GM23338 (cell line): ENCODE measurements at regions not wholly inside any gene's neighbourhood (a gene's known extent, or its start where the extent isn't known, plus 50 kb on each side); places are given as distances from the start of the nearest gene placed in this dataset.

Experiments used
- ATAC-seq: fragments of 200-7000 bp; cut with Tn5 transposase; 3 replicates; pipeline ENCODE4 v1.9.1; 2020
- DNase-seq: peaks from one replicate; pipeline ENCODE4 v3.0.0-alpha.2; 2015; ENCODE audit warnings: low spot score
- H2AFZ ChIP-seq: fragments of 200-600 bp; sonication (generic); 2 replicates; pipeline ENCODE4 v1.8.0; 2016; ENCODE audit warnings: antibody characterized with exemption, mild to moderate bottlenecking, moderate library complexity
- H3F3A ChIP-seq: fragments of 200-600 bp; sonication (generic); replicated peaks from 2 replicates; pipeline ENCODE4 v1.8.0; 2017; ENCODE audit warnings: antibody characterized with exemption, mixed run types, low read depth
- H3K27ac ChIP-seq: fragments of 200-600 bp; sonication (generic); 2 replicates; pipeline ENCODE4 v1.6.1; 2016; ENCODE audit warnings: low read depth
- H3K27me3 ChIP-seq: fragments of 200-600 bp; sonication (generic); 2 replicates; pipeline ENCODE4 v1.8.0; 2016; ENCODE audit warnings: mild to moderate bottlenecking, mixed run types, moderate library complexity; ENCODE audit not compliant: insufficient read depth
- H3K36me3 ChIP-seq: fragments of 200-600 bp; sonication (generic); 2 replicates; pipeline ENCODE4 v1.8.0; 2016; ENCODE audit warnings: mild to moderate bottlenecking; ENCODE audit not compliant: insufficient read depth
- H3K4me1 ChIP-seq: fragments of 200-600 bp; sonication (generic); 2 replicates; pipeline ENCODE4 v1.8.0; 2016; ENCODE audit warnings: mild to moderate bottlenecking, moderate library complexity; ENCODE audit not compliant: insufficient read depth
- H3K4me2 ChIP-seq: fragments of 200-600 bp; sonication (generic); 2 replicates; pipeline ENCODE4 v1.7.1; 2017; ENCODE audit warnings: mixed run types
- H3K4me3 ChIP-seq: fragments of 200-600 bp; sonication (generic); 2 replicates; pipeline ENCODE4 v1.6.1; 2016; ENCODE audit warnings: mixed run types
- H3K79me2 ChIP-seq: fragments of 200-600 bp; sonication (generic); replicated peaks from 2 replicates; pipeline ENCODE4 v1.8.0; 2017; ENCODE audit warnings: mild to moderate bottlenecking; ENCODE audit not compliant: insufficient read depth
- H3K9me2 ChIP-seq: fragments of 200-600 bp; sonication (generic); 2 replicates; pipeline ENCODE4 v1.8.0; 2017; ENCODE audit not compliant: insufficient read depth
- H4K20me1 ChIP-seq: fragments of 200-600 bp; sonication (generic); replicated peaks from 2 replicates; pipeline ENCODE4 v1.8.0; 2017; ENCODE audit warnings: mild to moderate bottlenecking; ENCODE audit not compliant: insufficient read depth
- H3K27ac Mint-ChIP-seq: 2 replicates; pipeline ENCODE4 v1.8.0; 2020; ENCODE audit warnings: inconsistent platforms, mild to moderate bottlenecking, moderate library complexity, mixed read lengths
- H3K27me3 Mint-ChIP-seq: 3 replicates; pipeline ENCODE4 v1.8.0; 2022; ENCODE audit warnings: low read depth, mild to moderate bottlenecking, moderate library complexity, mixed read lengths, inconsistent platforms; ENCODE audit not compliant: insufficient read depth, poor library complexity
- H3K36me3 Mint-ChIP-seq: 3 replicates; pipeline ENCODE4 v1.8.0; 2021; ENCODE audit warnings: low read depth, mild to moderate bottlenecking, inconsistent platforms, moderate library complexity, mixed read lengths
- H3K4me1 Mint-ChIP-seq: 3 replicates; pipeline ENCODE4 v1.8.0; 2020; ENCODE audit warnings: mild to moderate bottlenecking, inconsistent platforms, mixed read lengths
- H3K4me3 Mint-ChIP-seq: 3 replicates; pipeline ENCODE4 v1.8.0; 2021; ENCODE audit warnings: moderate library complexity, mild to moderate bottlenecking, inconsistent platforms, mixed read lengths
- H3K9me3 Mint-ChIP-seq: 3 replicates; pipeline ENCODE4 v1.8.0; 2020; ENCODE audit warnings: moderate library complexity, mild to moderate bottlenecking, inconsistent platforms, mixed read lengths
- CREB1 ChIP-seq: fragments of 250-450 bp; sonication (Bioruptor Pico); IDR thresholded peaks from 2 replicates; pipeline ENCODE4 v1.5.0; 2020; ENCODE audit warnings: low read depth, mild to moderate bottlenecking, moderate library complexity
- EZH2 ChIP-seq: fragments of 200-600 bp; sonication (generic); IDR thresholded peaks from one replicate; pipeline ENCODE4 v1.8.0; 2017; ENCODE audit warnings: antibody characterized with exemption, mild to moderate bottlenecking, low read depth; ENCODE audit not compliant: unreplicated experiment
- EZH2phosphoT487 ChIP-seq: fragments of 200-600 bp; sonication (generic); IDR thresholded peaks from one replicate; pipeline ENCODE4 v1.8.1; 2018; ENCODE audit warnings: antibody characterized with exemption; ENCODE audit not compliant: unreplicated experiment
- JUNB ChIP-seq: IDR thresholded peaks from one replicate; pipeline ENCODE4 v1.6.1; 2016; ENCODE audit warnings: antibody characterized with exemption; ENCODE audit not compliant: unreplicated experiment
- POLR2AphosphoS5 ChIP-seq: IDR thresholded peaks from 2 replicates; pipeline ENCODE4 v1.6.1; 2016; ENCODE audit warnings: antibody characterized with exemption, low read depth
- ZNF331 ChIP-seq: fragments of 250-450 bp; sonication (Bioruptor Pico); IDR thresholded peaks from 2 replicates; pipeline ENCODE4 v1.5.0; 2020; ENCODE audit warnings: low read depth, mild to moderate bottlenecking, moderate library complexity
- TF ChIP-seq, protein P1 (sequence below): IDR thresholded peaks from one replicate; pipeline ENCODE4 v1.6.1; 2018; ENCODE audit warnings: antibody characterized with exemption; ENCODE audit not compliant: unreplicated experiment
- TF ChIP-seq, protein P2 (sequence below): fragments of 250-450 bp; sonication (Bioruptor Pico); IDR thresholded peaks from 2 replicates; pipeline ENCODE4 v1.5.0; 2020; ENCODE audit warnings: mild to moderate bottlenecking, moderate library complexity
- TF ChIP-seq, protein P3 (sequence below), 2 experiments: fragments of 200-600 bp in 1 of 2; sonication (generic) in 1 of 2; conservative IDR thresholded peaks; 2 replicates each; pipeline versions ENCODE4 v1.5.1 to v1.6.1; 2016 to 2017; ENCODE audit warnings: antibody characterized with exemption in 2 of 2, low read depth in 2 of 2, mild to moderate bottlenecking in 2 of 2, moderate library complexity in 1 of 2
- TF ChIP-seq, protein P4 (sequence below): IDR thresholded peaks from 2 replicates; pipeline ENCODE4 v1.6.1; 2016; ENCODE audit warnings: antibody characterized with exemption

DNA sequence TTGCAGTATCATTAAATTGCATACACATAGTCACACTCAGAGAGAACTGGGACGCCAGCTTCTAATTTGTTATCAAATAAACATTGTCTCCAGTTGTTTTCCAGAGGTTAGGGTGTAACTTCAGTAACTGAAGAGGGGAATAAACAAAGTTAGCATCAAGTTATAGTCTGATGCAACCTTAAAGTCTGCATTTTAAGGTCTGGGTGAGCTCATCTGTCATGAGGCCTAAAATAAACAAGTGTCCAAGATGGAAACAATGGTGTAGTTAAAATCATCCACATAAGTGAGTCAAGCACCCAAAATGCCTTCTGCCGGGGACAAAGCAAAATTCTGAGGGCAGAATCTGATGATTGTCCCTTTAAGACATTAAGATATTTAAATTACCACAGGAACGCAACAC lies 70.3 kb upstream of the EMCN start:
- Histone ChIP-seq H3K4me1 (peaks cover 7% of the 10 kb centered on the region; the same call in 1 of the 2 replicates), H4K20me1 (no peaks in the 10 kb centered on the region), H3K9me2 (no peaks in the 10 kb centered on the region), H2AFZ (no peak overlapping the region), H3F3A (no peaks in the 10 kb centered on the region), H3K36me3 (no peaks in the 10 kb centered on the region), H3K27me3 (no peaks in the 10 kb centered on the region), H3K4me2 (no peak overlapping the region), H3K79me2 (no peaks in the 10 kb centered on the region), H3K4me3 (no peak overlapping the region), H3K27ac (no peak overlapping the region)
- no peak for DNase-seq
- TF ChIP-seq, protein P1, sequence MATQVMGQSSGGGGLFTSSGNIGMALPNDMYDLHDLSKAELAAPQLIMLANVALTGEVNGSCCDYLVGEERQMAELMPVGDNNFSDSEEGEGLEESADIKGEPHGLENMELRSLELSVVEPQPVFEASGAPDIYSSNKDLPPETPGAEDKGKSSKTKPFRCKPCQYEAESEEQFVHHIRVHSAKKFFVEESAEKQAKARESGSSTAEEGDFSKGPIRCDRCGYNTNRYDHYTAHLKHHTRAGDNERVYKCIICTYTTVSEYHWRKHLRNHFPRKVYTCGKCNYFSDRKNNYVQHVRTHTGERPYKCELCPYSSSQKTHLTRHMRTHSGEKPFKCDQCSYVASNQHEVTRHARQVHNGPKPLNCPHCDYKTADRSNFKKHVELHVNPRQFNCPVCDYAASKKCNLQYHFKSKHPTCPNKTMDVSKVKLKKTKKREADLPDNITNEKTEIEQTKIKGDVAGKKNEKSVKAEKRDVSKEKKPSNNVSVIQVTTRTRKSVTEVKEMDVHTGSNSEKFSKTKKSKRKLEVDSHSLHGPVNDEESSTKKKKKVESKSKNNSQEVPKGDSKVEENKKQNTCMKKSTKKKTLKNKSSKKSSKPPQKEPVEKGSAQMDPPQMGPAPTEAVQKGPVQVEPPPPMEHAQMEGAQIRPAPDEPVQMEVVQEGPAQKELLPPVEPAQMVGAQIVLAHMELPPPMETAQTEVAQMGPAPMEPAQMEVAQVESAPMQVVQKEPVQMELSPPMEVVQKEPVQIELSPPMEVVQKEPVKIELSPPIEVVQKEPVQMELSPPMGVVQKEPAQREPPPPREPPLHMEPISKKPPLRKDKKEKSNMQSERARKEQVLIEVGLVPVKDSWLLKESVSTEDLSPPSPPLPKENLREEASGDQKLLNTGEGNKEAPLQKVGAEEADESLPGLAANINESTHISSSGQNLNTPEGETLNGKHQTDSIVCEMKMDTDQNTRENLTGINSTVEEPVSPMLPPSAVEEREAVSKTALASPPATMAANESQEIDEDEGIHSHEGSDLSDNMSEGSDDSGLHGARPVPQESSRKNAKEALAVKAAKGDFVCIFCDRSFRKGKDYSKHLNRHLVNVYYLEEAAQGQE, result no peak
- TF ChIP-seq ZNF331, result no peak
- no peak for TF ChIP-seq EZH2
- TF ChIP-seq, protein P2, sequence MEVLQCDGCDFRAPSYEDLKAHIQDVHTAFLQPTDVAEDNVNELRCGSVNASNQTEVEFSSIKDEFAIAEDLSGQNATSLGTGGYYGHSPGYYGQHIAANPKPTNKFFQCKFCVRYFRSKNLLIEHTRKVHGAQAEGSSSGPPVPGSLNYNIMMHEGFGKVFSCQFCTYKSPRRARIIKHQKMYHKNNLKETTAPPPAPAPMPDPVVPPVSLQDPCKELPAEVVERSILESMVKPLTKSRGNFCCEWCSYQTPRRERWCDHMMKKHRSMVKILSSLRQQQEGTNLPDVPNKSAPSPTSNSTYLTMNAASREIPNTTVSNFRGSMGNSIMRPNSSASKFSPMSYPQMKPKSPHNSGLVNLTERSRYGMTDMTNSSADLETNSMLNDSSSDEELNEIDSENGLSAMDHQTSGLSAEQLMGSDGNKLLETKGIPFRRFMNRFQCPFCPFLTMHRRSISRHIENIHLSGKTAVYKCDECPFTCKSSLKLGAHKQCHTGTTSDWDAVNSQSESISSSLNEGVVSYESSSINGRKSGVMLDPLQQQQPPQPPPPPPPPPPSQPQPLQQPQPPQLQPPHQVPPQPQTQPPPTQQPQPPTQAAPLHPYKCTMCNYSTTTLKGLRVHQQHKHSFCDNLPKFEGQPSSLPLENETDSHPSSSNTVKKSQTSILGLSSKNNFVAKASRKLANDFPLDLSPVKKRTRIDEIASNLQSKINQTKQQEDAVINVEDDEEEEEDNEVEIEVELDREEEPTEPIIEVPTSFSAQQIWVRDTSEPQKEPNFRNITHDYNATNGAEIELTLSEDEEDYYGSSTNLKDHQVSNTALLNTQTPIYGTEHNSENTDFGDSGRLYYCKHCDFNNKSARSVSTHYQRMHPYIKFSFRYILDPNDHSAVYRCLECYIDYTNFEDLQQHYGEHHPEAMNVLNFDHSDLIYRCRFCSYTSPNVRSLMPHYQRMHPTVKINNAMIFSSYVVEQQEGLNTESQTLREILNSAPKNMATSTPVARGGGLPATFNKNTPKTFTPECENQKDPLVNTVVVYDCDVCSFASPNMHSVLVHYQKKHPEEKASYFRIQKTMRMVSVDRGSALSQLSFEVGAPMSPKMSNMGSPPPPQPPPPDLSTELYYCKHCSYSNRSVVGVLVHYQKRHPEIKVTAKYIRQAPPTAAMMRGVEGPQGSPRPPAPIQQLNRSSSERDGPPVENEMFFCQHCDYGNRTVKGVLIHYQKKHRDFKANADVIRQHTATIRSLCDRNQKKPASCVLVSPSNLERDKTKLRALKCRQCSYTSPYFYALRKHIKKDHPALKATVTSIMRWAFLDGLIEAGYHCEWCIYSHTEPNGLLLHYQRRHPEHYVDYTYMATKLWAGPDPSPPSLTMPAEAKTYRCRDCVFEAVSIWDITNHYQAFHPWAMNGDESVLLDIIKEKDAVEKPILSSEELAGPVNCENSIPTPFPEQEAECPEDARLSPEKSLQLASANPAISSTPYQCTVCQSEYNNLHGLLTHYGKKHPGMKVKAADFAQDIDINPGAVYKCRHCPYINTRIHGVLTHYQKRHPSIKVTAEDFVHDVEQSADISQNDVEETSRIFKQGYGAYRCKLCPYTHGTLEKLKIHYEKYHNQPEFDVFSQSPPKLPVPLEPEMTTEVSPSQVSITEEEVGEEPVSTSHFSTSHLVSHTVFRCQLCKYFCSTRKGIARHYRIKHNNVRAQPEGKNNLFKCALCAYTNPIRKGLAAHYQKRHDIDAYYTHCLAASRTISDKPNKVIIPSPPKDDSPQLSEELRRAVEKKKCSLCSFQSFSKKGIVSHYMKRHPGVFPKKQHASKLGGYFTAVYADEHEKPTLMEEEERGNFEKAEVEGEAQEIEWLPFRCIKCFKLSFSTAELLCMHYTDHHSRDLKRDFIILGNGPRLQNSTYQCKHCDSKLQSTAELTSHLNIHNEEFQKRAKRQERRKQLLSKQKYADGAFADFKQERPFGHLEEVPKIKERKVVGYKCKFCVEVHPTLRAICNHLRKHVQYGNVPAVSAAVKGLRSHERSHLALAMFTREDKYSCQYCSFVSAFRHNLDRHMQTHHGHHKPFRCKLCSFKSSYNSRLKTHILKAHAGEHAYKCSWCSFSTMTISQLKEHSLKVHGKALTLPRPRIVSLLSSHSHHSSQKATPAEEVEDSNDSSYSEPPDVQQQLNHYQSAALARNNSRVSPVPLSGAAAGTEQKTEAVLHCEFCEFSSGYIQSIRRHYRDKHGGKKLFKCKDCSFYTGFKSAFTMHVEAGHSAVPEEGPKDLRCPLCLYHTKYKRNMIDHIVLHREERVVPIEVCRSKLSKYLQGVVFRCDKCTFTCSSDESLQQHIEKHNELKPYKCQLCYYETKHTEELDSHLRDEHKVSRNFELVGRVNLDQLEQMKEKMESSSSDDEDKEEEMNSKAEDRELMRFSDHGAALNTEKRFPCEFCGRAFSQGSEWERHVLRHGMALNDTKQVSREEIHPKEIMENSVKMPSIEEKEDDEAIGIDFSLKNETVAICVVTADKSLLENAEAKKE (CRISPR knock-in tag), result no peak
- no peak for TF ChIP-seq POLR2AphosphoS5
- TF ChIP-seq, protein P3, sequence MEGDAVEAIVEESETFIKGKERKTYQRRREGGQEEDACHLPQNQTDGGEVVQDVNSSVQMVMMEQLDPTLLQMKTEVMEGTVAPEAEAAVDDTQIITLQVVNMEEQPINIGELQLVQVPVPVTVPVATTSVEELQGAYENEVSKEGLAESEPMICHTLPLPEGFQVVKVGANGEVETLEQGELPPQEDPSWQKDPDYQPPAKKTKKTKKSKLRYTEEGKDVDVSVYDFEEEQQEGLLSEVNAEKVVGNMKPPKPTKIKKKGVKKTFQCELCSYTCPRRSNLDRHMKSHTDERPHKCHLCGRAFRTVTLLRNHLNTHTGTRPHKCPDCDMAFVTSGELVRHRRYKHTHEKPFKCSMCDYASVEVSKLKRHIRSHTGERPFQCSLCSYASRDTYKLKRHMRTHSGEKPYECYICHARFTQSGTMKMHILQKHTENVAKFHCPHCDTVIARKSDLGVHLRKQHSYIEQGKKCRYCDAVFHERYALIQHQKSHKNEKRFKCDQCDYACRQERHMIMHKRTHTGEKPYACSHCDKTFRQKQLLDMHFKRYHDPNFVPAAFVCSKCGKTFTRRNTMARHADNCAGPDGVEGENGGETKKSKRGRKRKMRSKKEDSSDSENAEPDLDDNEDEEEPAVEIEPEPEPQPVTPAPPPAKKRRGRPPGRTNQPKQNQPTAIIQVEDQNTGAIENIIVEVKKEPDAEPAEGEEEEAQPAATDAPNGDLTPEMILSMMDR (conservative IDR thresholded peaks at IDR 0.05; ENCODE audit: low read depth in 2 of 2), result no peak
- TF ChIP-seq, protein P4, sequence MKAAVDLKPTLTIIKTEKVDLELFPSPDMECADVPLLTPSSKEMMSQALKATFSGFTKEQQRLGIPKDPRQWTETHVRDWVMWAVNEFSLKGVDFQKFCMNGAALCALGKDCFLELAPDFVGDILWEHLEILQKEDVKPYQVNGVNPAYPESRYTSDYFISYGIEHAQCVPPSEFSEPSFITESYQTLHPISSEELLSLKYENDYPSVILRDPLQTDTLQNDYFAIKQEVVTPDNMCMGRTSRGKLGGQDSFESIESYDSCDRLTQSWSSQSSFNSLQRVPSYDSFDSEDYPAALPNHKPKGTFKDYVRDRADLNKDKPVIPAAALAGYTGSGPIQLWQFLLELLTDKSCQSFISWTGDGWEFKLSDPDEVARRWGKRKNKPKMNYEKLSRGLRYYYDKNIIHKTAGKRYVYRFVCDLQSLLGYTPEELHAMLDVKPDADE, result no peak
- no peak for TF ChIP-seq CREB1 (CRISPR knock-in tag)
- no peak for TF ChIP-seq EZH2phosphoT487
- TF ChIP-seq JUNB, result no peak
- H3K27me3 Mint-ChIP-seq, result no peaks in the 10 kb centered on the region
- H3K36me3 Mint-ChIP-seq, result no peaks in the 10 kb centered on the region
- H3K4me1 Mint-ChIP-seq, result no peaks in the 10 kb centered on the region
- H3K4me3 Mint-ChIP-seq, result no peak overlapping the region
- no peak for ATAC-seq
- no peak overlapping the region for H3K27ac Mint-ChIP-seq
- no peaks in the 10 kb centered on the region for H3K9me3 Mint-ChIP-seq
